ENCODE measurements at regions not wholly inside any gene's neighbourhood (a gene's known extent, or its start where the extent isn't known, plus 50 kb on each side); places are given as distances from the start of the nearest gene placed in this dataset.

- no peak for DNase-seq (ENCODE audit: low read depth in 1 of 2, low spot score in 1 of 2)
Observed at GRCh38 chr1:208511242-208511860, 267.2 kb upstream of the PLXNA2 start.

GRCh38 chr1:208513799-208514198 lies 269.6 kb upstream of the PLXNA2 start:
- DNase-seq (ENCODE audit: low read depth in 1 of 2, low spot score in 1 of 2) = no peak

- DNase-seq (ENCODE audit: low read depth in 1 of 2, low spot score in 1 of 2) = no peak
Observed at GRCh38 chr1:208515129-208515528, 270.9 kb upstream of the PLXNA2 start.

GRCh38 chr1:208516780-208517179 lies 272.6 kb upstream of the PLXNA2 start:
- DNase-seq (ENCODE audit: low read depth in 1 of 2, low spot score in 1 of 2) = no peak

- no peak for DNase-seq (ENCODE audit: low read depth in 1 of 2, low spot score in 1 of 2)
Observed at GRCh38 chr1:208520438-208521099, 276.4 kb upstream of the PLXNA2 start.

- no peak for DNase-seq (ENCODE audit: low read depth in 1 of 2, low spot score in 1 of 2)
Observed at GRCh38 chr1:208521534-208521933, 277.4 kb upstream of the PLXNA2 start.

- DNase-seq (ENCODE audit: low read depth in 1 of 2, low spot score in 1 of 2) = no peak
Observed at GRCh38 chr1:208523007-208523406, 278.8 kb upstream of the PLXNA2 start.

- no peak for DNase-seq (ENCODE audit: low read depth in 1 of 2, low spot score in 1 of 2)
Observed at GRCh38 chr1:208524376-208524775, 280.2 kb upstream of the PLXNA2 start.

- no peak for DNase-seq (ENCODE audit: low read depth in 1 of 2, low spot score in 1 of 2)
Observed at GRCh38 chr1:208524925-208525324, 280.7 kb upstream of the PLXNA2 start.

- DNase-seq (ENCODE audit: low read depth in 1 of 2, low spot score in 1 of 2) = no peak
Observed at GRCh38 chr1:208525417-208525816, 281.2 kb upstream of the PLXNA2 start.

- DNase-seq (ENCODE audit: low read depth in 1 of 2, low spot score in 1 of 2) = no peak
Observed at GRCh38 chr1:208526613-208527125, 282.5 kb upstream of the PLXNA2 start.

- DNase-seq (ENCODE audit: low read depth in 1 of 2, low spot score in 1 of 2) = no peak
Observed at GRCh38 chr1:208527156-208527555, 283.0 kb upstream of the PLXNA2 start.

- no peak for DNase-seq (ENCODE audit: low read depth in 1 of 2, low spot score in 1 of 2)
Observed at GRCh38 chr1:208528578-208529240, 284.5 kb upstream of the PLXNA2 start.

- no peak for DNase-seq (ENCODE audit: low read depth in 1 of 2, low spot score in 1 of 2)
Observed at GRCh38 chr1:208531003-208531750, 287.0 kb upstream of the PLXNA2 start.

- DNase-seq (ENCODE audit: low read depth in 1 of 2, low spot score in 1 of 2) = no peak
Observed at GRCh38 chr1:208533746-208534598, 289.8 kb upstream of the PLXNA2 start.

- no peak for DNase-seq (ENCODE audit: low read depth in 1 of 2, low spot score in 1 of 2)
Observed at GRCh38 chr1:208534599-208534897, 290.4 kb upstream of the PLXNA2 start.

- no peak for DNase-seq (ENCODE audit: low read depth in 1 of 2, low spot score in 1 of 2)
Observed at GRCh38 chr1:208534979-208535378, 290.8 kb upstream of the PLXNA2 start.

- DNase-seq (ENCODE audit: low read depth in 1 of 2, low spot score in 1 of 2) = no peak
Observed at GRCh38 chr1:208535511-208535910, 291.3 kb upstream of the PLXNA2 start.

GRCh38 chr1:208536212-208536611 lies 292.0 kb upstream of the PLXNA2 start:
- DNase-seq (ENCODE audit: low read depth in 1 of 2, low spot score in 1 of 2) = no peak

GRCh38 chr1:208537198-208537597 lies 293.0 kb upstream of the PLXNA2 start:
- DNase-seq (ENCODE audit: low read depth in 1 of 2, low spot score in 1 of 2) = no peak

- no peak for DNase-seq (ENCODE audit: low read depth in 1 of 2, low spot score in 1 of 2)
Observed at GRCh38 chr1:208538078-208538477, 293.9 kb upstream of the PLXNA2 start.
